Osteocyte (in vitro differentiated cells): ENCODE measurements at regions not wholly inside any gene's neighbourhood (a gene's known extent, or its start where the extent isn't known, plus 50 kb on each side); places are given as distances from the start of the nearest gene placed in this dataset.

Source experiments
- DNase-seq: peaks from one replicate; pipeline ENCODE4 v3.0.0; 2021; ENCODE audit warnings: mixed read lengths; ENCODE audit not compliant: unreplicated experiment; ENCODE audit errors: extremely low spot score
- H3K27ac Mint-ChIP-seq: one replicate; pipeline ENCODE4 v1.8.0; 2021; ENCODE audit warnings: mild to moderate bottlenecking, mixed read lengths; ENCODE audit not compliant: unreplicated experiment
- H3K27me3 Mint-ChIP-seq: one replicate; pipeline ENCODE4 v1.8.0; 2021; ENCODE audit warnings: mixed read lengths; ENCODE audit not compliant: unreplicated experiment
- H3K36me3 Mint-ChIP-seq: one replicate; pipeline ENCODE4 v1.8.0; 2021; ENCODE audit warnings: mixed read lengths; ENCODE audit not compliant: unreplicated experiment
- H3K4me1 Mint-ChIP-seq: one replicate; pipeline ENCODE4 v1.8.0; 2021; ENCODE audit warnings: mixed read lengths; ENCODE audit not compliant: unreplicated experiment
- H3K4me3 Mint-ChIP-seq: one replicate; pipeline ENCODE4 v1.8.0; 2021; ENCODE audit warnings: mild to moderate bottlenecking, moderate library complexity, mixed read lengths; ENCODE audit not compliant: unreplicated experiment
- H3K9me3 Mint-ChIP-seq: one replicate; pipeline ENCODE4 v1.8.0; 2021; ENCODE audit warnings: mixed read lengths; ENCODE audit not compliant: unreplicated experiment
- CTCF ChIP-seq: fragments of 200-600 bp; sonication (generic); IDR thresholded peaks from 2 replicates; pipeline ENCODE4 v1.5.0; 2021; ENCODE audit warnings: antibody characterized with exemption, mild to moderate bottlenecking, moderate library complexity

DNA sequence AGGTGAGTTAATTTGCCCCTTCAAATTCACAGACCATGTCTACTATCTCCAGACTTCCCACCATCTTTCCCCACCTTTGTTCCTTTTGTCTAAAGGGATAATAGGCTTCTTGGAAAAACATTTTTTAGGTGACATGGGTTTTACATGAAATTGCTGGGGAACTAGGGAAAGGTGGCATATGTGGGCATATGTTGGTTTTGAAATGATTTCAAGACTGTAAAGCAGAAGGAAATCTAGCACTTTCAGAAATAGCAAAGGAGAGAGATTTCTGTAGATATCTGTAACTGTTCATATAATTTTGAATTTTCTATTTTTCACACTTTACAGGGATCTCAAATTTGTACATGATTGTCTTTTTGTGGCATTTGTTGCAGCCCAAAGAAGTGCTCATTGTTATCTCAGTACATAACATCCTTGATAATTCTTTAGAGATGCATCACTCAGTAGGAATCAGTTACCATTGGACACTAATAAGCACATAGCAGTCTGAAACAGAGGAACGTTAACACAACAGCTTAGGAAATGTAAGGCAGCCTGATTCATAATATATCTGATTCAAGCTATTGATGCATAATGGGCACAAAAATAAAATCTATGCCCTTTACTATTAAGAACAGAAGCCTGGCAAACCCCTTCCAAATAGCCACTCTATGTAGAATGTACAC, 659.7 kb downstream of the CENPC start:
- DNase-seq, result no peak
- peaks cover 7% of the 10 kb centered on the region for H3K9me3 Mint-ChIP-seq
- no peaks in the 10 kb centered on the region for H3K36me3 Mint-ChIP-seq
- peaks cover 1% of the 10 kb centered on the region for H3K4me1 Mint-ChIP-seq
- TF ChIP-seq CTCF, result no peak
- H3K27ac Mint-ChIP-seq, result no peak overlapping the region
- no peaks in the 10 kb centered on the region for H3K27me3 Mint-ChIP-seq
- no peak overlapping the region for H3K4me3 Mint-ChIP-seq

DNA sequence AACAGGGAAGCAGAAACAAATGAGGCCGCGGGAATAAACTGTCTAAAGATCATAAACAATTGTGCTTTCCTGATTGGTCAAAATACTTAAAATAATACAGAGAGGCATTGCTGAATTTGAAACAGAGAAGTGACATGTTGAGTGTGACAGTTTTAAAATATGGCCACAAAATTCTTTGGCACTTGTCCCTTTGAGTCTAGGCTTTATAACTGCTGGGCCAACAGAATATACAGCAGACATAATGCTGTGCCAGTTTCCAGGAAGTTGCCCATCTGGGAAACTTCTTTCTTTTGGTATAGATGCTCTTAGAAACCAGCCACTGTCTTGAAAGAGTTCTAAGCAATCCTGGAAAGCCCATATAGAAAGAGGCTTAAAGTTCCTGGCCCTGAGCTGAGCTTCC, 668.4 kb downstream of the CENPC start:
- H3K27me3 Mint-ChIP-seq, result no peaks in the 10 kb centered on the region
- no peak overlapping the region for H3K27ac Mint-ChIP-seq
- TF ChIP-seq CTCF, result no peak
- peaks cover 2% of the 10 kb centered on the region for H3K4me1 Mint-ChIP-seq
- H3K4me3 Mint-ChIP-seq, result no peak overlapping the region
- H3K36me3 Mint-ChIP-seq, result no peaks in the 10 kb centered on the region
- H3K9me3 Mint-ChIP-seq, result peaks cover 3% of the 10 kb centered on the region
- no peak for DNase-seq

DNA sequence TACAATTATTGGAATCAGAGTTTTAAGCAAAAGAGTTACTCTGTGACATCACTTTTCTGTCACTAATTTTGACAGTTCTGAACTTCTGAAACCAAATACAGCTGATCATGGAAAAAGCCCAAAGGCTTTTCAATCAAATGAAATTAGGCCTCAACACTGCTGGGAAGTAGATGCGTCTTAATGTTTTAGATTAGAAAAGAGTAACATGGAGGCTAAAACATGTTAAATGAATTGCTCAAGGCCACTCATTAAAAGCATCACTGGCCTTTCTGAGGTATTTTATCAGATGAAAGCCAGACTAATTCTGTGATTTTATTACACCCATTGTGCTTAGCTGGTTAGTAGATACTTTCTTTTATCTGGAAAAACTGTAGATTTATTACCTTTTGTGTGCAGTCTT, 672.6 kb downstream of the CENPC start:
- Mint-ChIP-seq H3K4me1 (peaks cover 2% of the 10 kb centered on the region), H3K27ac (no peak overlapping the region), H3K9me3 (no peaks in the 10 kb centered on the region), H3K27me3 (no peaks in the 10 kb centered on the region), H3K36me3 (no peaks in the 10 kb centered on the region), H3K4me3 (no peak overlapping the region)
- TF ChIP-seq CTCF, result no peak
- no peak for DNase-seq

- no peaks in the 10 kb centered on the region for H3K27me3 Mint-ChIP-seq
- TF ChIP-seq CTCF, result no peak
- peak overlapping the region; percentile 77 for H3K27ac Mint-ChIP-seq
- no peak for DNase-seq
- H3K4me1 Mint-ChIP-seq, result peaks cover 15% of the 10 kb centered on the region
- H3K4me3 Mint-ChIP-seq, result no peak overlapping the region
- no peaks in the 10 kb centered on the region for H3K36me3 Mint-ChIP-seq
- H3K9me3 Mint-ChIP-seq, result peaks cover 3% of the 10 kb centered on the region
These were observed 681.8 kb downstream of the CENPC start for GRCh38 chr4:66863481-66863880.

DNA sequence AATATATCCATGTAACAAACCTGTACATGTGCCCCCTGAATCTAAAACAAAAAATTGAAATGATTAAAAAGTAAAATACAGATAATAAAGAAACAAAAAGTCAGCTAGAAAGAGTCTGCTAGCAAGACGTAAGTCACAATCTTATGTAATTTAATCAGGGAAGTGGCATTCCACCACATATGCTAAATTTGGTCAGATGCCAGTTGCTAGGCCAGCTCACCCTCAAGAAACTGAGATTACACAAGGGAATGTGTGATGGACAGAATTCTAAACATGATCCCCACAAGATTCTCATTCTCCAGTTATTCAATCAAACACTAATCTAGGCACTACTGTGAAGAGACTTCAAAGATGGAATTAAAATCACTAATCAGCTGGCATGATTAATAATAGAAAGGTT, 689.3 kb downstream of the CENPC start:
- H3K36me3 Mint-ChIP-seq, result no peaks in the 10 kb centered on the region
- no peaks in the 10 kb centered on the region for H3K27me3 Mint-ChIP-seq
- peaks cover 7% of the 10 kb centered on the region for H3K9me3 Mint-ChIP-seq
- no peak for DNase-seq
- no peak for TF ChIP-seq CTCF
- H3K4me3 Mint-ChIP-seq, result no peak overlapping the region
- H3K4me1 Mint-ChIP-seq, result peaks cover 21% of the 10 kb centered on the region
- H3K27ac Mint-ChIP-seq, result no peak overlapping the region
